ENCODE measurements at regions not wholly inside any gene's neighbourhood (a gene's known extent, or its start where the extent isn't known, plus 50 kb on each side); places are given as distances from the start of the nearest gene placed in this dataset.

DNA sequence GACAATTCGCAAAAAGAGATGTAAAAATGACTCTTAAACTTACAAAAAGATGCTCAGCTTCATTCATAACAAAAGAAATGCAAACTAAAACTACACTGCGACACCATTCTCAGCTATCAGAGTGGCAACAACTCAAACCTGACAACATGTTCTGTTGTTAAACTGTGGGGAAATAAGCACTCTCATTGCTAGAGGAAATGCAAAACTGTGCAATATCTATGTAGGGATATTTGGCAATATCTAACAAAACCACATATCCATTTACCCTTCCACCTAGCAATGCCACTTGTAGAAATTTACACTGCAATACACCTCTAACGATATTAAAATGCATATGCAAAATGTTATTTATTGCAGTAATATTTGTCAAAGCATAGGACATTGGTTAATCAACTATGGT is 78.3 kb upstream of the EGFL6 start:
- no peak for DNase-seq (ENCODE audit: low read depth, low spot score)
- H3K4me3 ChIP-seq: no peak overlapping the region
- no peak overlapping the region for H3K27ac ChIP-seq (ENCODE audit: control insufficient read depth, insufficient read depth)
- H3K27me3 ChIP-seq (replicated peaks in 1 of 2; ENCODE audit: control insufficient read depth in 2 of 2, insufficient read depth in 2 of 2, low read length in 1 of 2): no peaks in the 10 kb centered on the region
- no peaks in the 10 kb centered on the region for H3K79me2 ChIP-seq (ENCODE audit: control insufficient read depth, insufficient read depth, low read length)
- 23% methylated on average over 3 of the region's 3 CpGs for WGBS (ENCODE audit: insufficient coverage, insufficient replicate concordance, low lambda C conversion rate, missing lambda C conversion rate)
- H3K9me3 ChIP-seq (replicated peaks; ENCODE audit: control insufficient read depth, insufficient read depth, low read length): no peaks in the 10 kb centered on the region
- no peak overlapping the region for H2AFZ ChIP-seq (ENCODE audit: control insufficient read depth, low read depth, low read length)
- H3K4me1 ChIP-seq (ENCODE audit: control insufficient read depth, insufficient read depth, low read length): peaks cover 16% of the 10 kb centered on the region
- no peak for FAIRE-seq
- CTCF ChIA-PET: interaction anchor here (0.6 to 8.1 kb wide), 10 partner anchors 16 to 676 kb away, joined by 3 to 240 read pairs (median 5); no protein-coding TSS in a partner anchor
- RAD21 ChIA-PET (ENCODE audit: unreplicated experiment): interaction anchor here (1.1 to 8.4 kb wide), 4 partner anchors 237 to 543 kb away, joined by 6 to 183 read pairs (median 79); no protein-coding TSS in a partner anchor
- POLR2A ChIA-PET: interaction anchor here (0.6 to 0.7 kb wide), 3 partner anchors 11 to 728 kb away, joined by 3 to 6 read pairs (median 5); no protein-coding TSS in a partner anchor
- intact Hi-C loops (cut with micrococcal nuclease; ENCODE audit: unreplicated experiment) (no loop called here), in situ Hi-C loops (cut with MboI) (no loop called here)
- ATAC-seq: no peak
- no peak for TF ChIP-seq CBX5 (IDR thresholded peaks at IDR 0.05; ENCODE audit: low read depth)
- no peak for TF ChIP-seq HCFC1 (IDR thresholded peaks at IDR 0.05; ENCODE audit: low read length)
- TF ChIP-seq SMAD1 (IDR thresholded peaks at IDR 0.05; ENCODE audit: low read depth, partially characterized antibody): no peak
- TF ChIP-seq ZNF592 (IDR thresholded peaks at IDR 0.05): no peak
- no peak for TF ChIP-seq SRF (IDR thresholded peaks at IDR 0.05; ENCODE audit: low read depth in 2 of 2, low read length in 2 of 2)
- no peak for TF ChIP-seq POLR2AphosphoS2 (IDR thresholded peaks at IDR 0.05; ENCODE audit: low read depth, low read length)
- TF ChIP-seq ATF3 (IDR thresholded peaks at IDR 0.05; ENCODE audit: borderline replicate concordance, extremely low read depth, low read depth, low read length): no peak
- TF ChIP-seq BRCA1 (IDR thresholded peaks at IDR 0.05; ENCODE audit: low read depth, low read length): no peak
- no peak for TF ChIP-seq PML (IDR thresholded peaks at IDR 0.05; ENCODE audit: low read length)
- TF ChIP-seq IRF3 (IDR thresholded peaks at IDR 0.05): no peak
- TF ChIP-seq YY1 (IDR thresholded peaks at IDR 0.05; ENCODE audit: low read depth, low read length): no peak
- TF ChIP-seq TCF3 (IDR thresholded peaks at IDR 0.05; ENCODE audit: borderline replicate concordance, insufficient read depth, low read depth, low read length): no peak
- no peak for TF ChIP-seq MYC (IDR thresholded peaks at IDR 0.05; ENCODE audit: insufficient read depth, insufficient read length, insufficient replicate concordance, low read length, severe bottlenecking)
- TF ChIP-seq IKZF2 (IDR thresholded peaks at IDR 0.05): no peak
- no peak for TF ChIP-seq WRNIP1 (IDR thresholded peaks at IDR 0.05; ENCODE audit: borderline replicate concordance, low read depth, low read length)
- no peak for TF ChIP-seq MAX (IDR thresholded peaks at IDR 0.05; ENCODE audit: low read depth, low read length)
- no peak for TF ChIP-seq KLF5 (IDR thresholded peaks at IDR 0.05; ENCODE audit: partially characterized antibody)
- BruUV-seq (replicated peaks): no TSS peak
- H3K9ac ChIP-seq (ENCODE audit: control insufficient read depth, insufficient read depth, low read length): no peak overlapping the region
- H4K20me1 ChIP-seq (ENCODE audit: control insufficient read depth, insufficient read depth): no peaks in the 10 kb centered on the region
- SMC1A ChIA-PET (ENCODE audit: uncharacterized antibody, unreplicated experiment): interaction anchor here (0.7 to 8.2 kb wide), 9 partner anchors 16 to 678 kb away, joined by 3 to 200 read pairs (median 6); no protein-coding TSS in a partner anchor
- no peaks in the 10 kb centered on the region for H3K36me3 ChIP-seq (ENCODE audit: control insufficient read depth in 2 of 2, insufficient read depth in 2 of 2, low read length in 1 of 2)
- H3K4me2 ChIP-seq (ENCODE audit: control insufficient read depth, insufficient read depth): no peak overlapping the region
